MM.1S (cell line): ENCODE measurements at regions not wholly inside any gene's neighbourhood (a gene's known extent, or its start where the extent isn't known, plus 50 kb on each side); places are given as distances from the start of the nearest gene placed in this dataset.

Experiments
- DNase-seq: peaks from one replicate; pipeline ENCODE4 v3.0.0-alpha.2; 2015
- H2AFZ ChIP-seq: fragments of 300-600 bp; sonication (generic); 2 replicates; pipeline ENCODE4 v1.6.0; 2016; ENCODE audit warnings: antibody characterized with exemption, low read length
- H3F3A ChIP-seq: fragments of 300-600 bp; sonication (generic); 2 replicates; pipeline ENCODE4 v1.6.1; 2016; ENCODE audit warnings: mild to moderate bottlenecking, antibody characterized with exemption, low read length, moderate library complexity, mixed read lengths; ENCODE audit not compliant: insufficient read depth
- H3K27ac ChIP-seq: fragments of 300-600 bp; sonication (generic); 2 replicates; pipeline ENCODE4 v1.5.1; 2016; ENCODE audit warnings: mild to moderate bottlenecking, low read length
- H3K27me3 ChIP-seq: fragments of 300-600 bp; sonication (generic); replicated peaks from 2 replicates; pipeline ENCODE4 v1.6.0; 2016; ENCODE audit warnings: low read length; ENCODE audit not compliant: insufficient read depth
- H3K36me3 ChIP-seq: fragments of 300-600 bp; sonication (generic); replicated peaks from 2 replicates; pipeline ENCODE4 v1.6.1; 2016; ENCODE audit warnings: mild to moderate bottlenecking, low read length, mixed read lengths; ENCODE audit not compliant: insufficient read depth
- H3K4me1 ChIP-seq: fragments of 300-600 bp; sonication (generic); 2 replicates; pipeline ENCODE4 v1.6.1; 2016; ENCODE audit warnings: low read length, mixed read lengths
- H3K4me2 ChIP-seq: fragments of 300-600 bp; sonication (generic); 2 replicates; pipeline ENCODE4 v1.6.0; 2016; ENCODE audit warnings: low read depth, low read length
- H3K4me3 ChIP-seq: fragments of 300-600 bp; sonication (generic); 2 replicates; pipeline ENCODE4 v1.5.1; 2016; ENCODE audit warnings: low read length, mixed read lengths
- H3K79me2 ChIP-seq: fragments of 300-600 bp; sonication (generic); 2 replicates; pipeline ENCODE4 v1.6.1; 2016; ENCODE audit warnings: mixed run types, low read length, mixed read lengths
- H3K9ac ChIP-seq: fragments of 300-600 bp; sonication (generic); 2 replicates; pipeline ENCODE4 v1.6.1; 2016; ENCODE audit warnings: low read length, mixed read lengths
- H3K9me2 ChIP-seq: fragments of 300-600 bp; sonication (generic); replicated peaks from 2 replicates; pipeline ENCODE4 v1.6.1; 2016; ENCODE audit warnings: mild to moderate bottlenecking, low read length, mixed read lengths; ENCODE audit not compliant: insufficient read depth
- H3K9me3 ChIP-seq: fragments of 300-600 bp; sonication (generic); replicated peaks from 2 replicates; pipeline ENCODE4 v1.6.1; 2016; ENCODE audit warnings: mild to moderate bottlenecking, low read length, mixed read lengths; ENCODE audit not compliant: insufficient read depth
- H4K20me1 ChIP-seq: fragments of 300-600 bp; sonication (generic); 2 replicates; pipeline ENCODE4 v1.6.1; 2016; ENCODE audit warnings: mild to moderate bottlenecking, low read length, moderate library complexity, mixed read lengths; ENCODE audit not compliant: insufficient read depth
- CTCF ChIP-seq: fragments of 300-600 bp; sonication (generic); IDR thresholded peaks from 2 replicates; pipeline ENCODE4 v1.5.1; 2016; ENCODE audit warnings: antibody characterized with exemption, low read length, mixed read lengths
- EZH2 ChIP-seq: fragments of 300-600 bp; sonication (generic); optimal IDR thresholded peaks from 2 replicates; pipeline ENCODE3; 2017; ENCODE audit warnings: low read depth, mild to moderate bottlenecking, antibody characterized with exemption, low read length, mixed read lengths
- EZH2phosphoT487 ChIP-seq: fragments of 300-600 bp; sonication (generic); IDR thresholded peaks from 2 replicates; pipeline ENCODE4 v1.6.1; 2018; ENCODE audit warnings: antibody characterized with exemption, low read length

DNA sequence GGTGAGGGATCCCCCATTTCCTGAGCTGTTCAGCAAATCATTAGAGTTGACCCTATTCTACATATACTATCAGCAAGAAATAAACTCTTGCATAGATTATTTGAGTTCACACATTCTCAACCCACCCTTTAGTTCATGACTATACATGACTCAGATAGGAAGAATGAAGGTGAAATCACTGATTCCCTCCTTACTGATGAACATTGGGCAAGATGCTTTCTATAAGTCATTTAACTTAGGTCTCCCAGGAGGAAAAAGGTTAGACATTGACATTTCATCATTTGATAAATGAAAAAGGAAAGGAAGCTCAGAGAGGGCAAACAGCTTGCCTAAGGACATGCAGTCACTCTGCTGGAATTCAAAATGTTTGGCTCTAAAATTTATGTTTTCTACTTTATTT, 408.0 kb downstream of the TMEM182 start:
- H2AFZ ChIP-seq: no peak overlapping the region
- no peak overlapping the region for H3K4me3 ChIP-seq
- H3K9ac ChIP-seq: no peak overlapping the region
- no peaks in the 10 kb centered on the region for H3F3A ChIP-seq
- H3K9me3 ChIP-seq: no peaks in the 10 kb centered on the region
- no peak overlapping the region for H3K4me2 ChIP-seq
- no peaks in the 10 kb centered on the region for H3K79me2 ChIP-seq
- H3K9me2 ChIP-seq: no peaks in the 10 kb centered on the region
- no peak for DNase-seq
- TF ChIP-seq CTCF: no peak
- TF ChIP-seq EZH2phosphoT487: no peak
- no peak for TF ChIP-seq EZH2
- no peaks in the 10 kb centered on the region for H4K20me1 ChIP-seq
- no peak overlapping the region for H3K27ac ChIP-seq
- H3K27me3 ChIP-seq: no peaks in the 10 kb centered on the region
- H3K4me1 ChIP-seq: no peaks in the 10 kb centered on the region
- no peaks in the 10 kb centered on the region for H3K36me3 ChIP-seq

DNA sequence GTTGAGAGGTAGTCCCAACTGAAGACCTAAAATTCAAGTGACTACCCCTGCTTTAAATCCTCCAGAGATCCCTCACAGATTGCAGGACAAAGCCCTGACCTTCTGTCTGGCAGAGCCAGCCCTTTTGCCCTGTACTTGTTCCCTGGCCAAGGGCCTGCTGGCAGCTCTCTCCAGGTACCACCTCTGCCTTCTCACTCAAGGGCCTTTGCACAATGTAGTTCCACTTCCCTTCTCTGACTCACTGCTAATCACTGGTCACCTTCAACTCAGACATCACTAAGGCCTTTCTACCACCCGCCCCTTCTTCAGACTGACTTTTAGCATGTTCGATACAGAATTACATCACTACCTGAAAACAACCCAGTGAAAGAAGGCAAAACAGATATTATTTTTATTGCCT, 411.0 kb downstream of the TMEM182 start:
- Histone ChIP-seq H3K27ac (no peak overlapping the region), H3K9ac (no peak overlapping the region), H4K20me1 (no peaks in the 10 kb centered on the region), H3F3A (no peaks in the 10 kb centered on the region), H3K4me3 (no peak overlapping the region), H3K36me3 (no peaks in the 10 kb centered on the region), H3K9me3 (no peaks in the 10 kb centered on the region), H2AFZ (no peak overlapping the region), H3K4me2 (no peak overlapping the region), H3K4me1 (no peaks in the 10 kb centered on the region), H3K27me3 (no peaks in the 10 kb centered on the region), H3K9me2 (no peaks in the 10 kb centered on the region), H3K79me2 (no peaks in the 10 kb centered on the region)
- TF ChIP-seq EZH2phosphoT487 (no peak), CTCF (no peak), EZH2 (no peak)
- no peak for DNase-seq

- no peaks in the 10 kb centered on the region for H3F3A ChIP-seq
- H3K9ac ChIP-seq: no peak overlapping the region
- DNase-seq: no peak
- H3K9me3 ChIP-seq: no peaks in the 10 kb centered on the region
- H3K27ac ChIP-seq: no peak overlapping the region
- H3K4me3 ChIP-seq: no peak overlapping the region
- H3K4me2 ChIP-seq: no peak overlapping the region
- no peaks in the 10 kb centered on the region for H3K79me2 ChIP-seq
- no peak overlapping the region for H2AFZ ChIP-seq
- H3K9me2 ChIP-seq: no peaks in the 10 kb centered on the region
- H4K20me1 ChIP-seq: no peaks in the 10 kb centered on the region
- no peaks in the 10 kb centered on the region for H3K4me1 ChIP-seq
- no peaks in the 10 kb centered on the region for H3K27me3 ChIP-seq
- H3K36me3 ChIP-seq: no peaks in the 10 kb centered on the region
- no peak for TF ChIP-seq CTCF
- no peak for TF ChIP-seq EZH2
- TF ChIP-seq EZH2phosphoT487: no peak
These were observed 412.9 kb downstream of the TMEM182 start for GRCh38 chr2:103174711-103175110.
